ENCODE measurements at regions not wholly inside any gene's neighbourhood (a gene's known extent, or its start where the extent isn't known, plus 50 kb on each side); places are given as distances from the start of the nearest gene placed in this dataset.

DNA sequence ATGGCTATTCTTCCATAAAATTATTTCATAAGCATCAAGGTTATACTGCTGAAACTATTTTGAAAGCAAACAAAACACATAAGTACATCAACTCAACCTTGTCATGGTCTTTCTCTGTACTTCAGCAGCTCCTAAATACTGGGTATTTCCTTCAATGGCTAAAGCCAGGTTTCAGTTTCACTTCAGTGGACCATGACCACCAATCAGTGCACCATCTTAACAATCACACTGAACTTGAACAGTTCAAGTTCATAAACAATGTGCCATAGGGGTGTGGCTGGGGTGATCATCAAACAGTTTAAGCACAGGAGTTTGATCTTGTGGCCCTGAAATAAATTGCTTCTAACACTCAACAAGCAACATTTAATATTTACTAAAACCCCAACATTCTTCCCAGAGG, 124.1 kb upstream of the FIGN start:
- no peaks in the 10 kb centered on the region for H3K27me3 ChIP-seq (ENCODE audit: insufficient read depth, low read depth, severe bottlenecking)
- no peaks in the 10 kb centered on the region for H3K9me3 ChIP-seq (ENCODE audit: severe bottlenecking)
- no peak overlapping the region for H3K27ac ChIP-seq
- TF ChIP-seq, protein P1, sequence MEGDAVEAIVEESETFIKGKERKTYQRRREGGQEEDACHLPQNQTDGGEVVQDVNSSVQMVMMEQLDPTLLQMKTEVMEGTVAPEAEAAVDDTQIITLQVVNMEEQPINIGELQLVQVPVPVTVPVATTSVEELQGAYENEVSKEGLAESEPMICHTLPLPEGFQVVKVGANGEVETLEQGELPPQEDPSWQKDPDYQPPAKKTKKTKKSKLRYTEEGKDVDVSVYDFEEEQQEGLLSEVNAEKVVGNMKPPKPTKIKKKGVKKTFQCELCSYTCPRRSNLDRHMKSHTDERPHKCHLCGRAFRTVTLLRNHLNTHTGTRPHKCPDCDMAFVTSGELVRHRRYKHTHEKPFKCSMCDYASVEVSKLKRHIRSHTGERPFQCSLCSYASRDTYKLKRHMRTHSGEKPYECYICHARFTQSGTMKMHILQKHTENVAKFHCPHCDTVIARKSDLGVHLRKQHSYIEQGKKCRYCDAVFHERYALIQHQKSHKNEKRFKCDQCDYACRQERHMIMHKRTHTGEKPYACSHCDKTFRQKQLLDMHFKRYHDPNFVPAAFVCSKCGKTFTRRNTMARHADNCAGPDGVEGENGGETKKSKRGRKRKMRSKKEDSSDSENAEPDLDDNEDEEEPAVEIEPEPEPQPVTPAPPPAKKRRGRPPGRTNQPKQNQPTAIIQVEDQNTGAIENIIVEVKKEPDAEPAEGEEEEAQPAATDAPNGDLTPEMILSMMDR (IDR thresholded peaks at IDR 0.05; ENCODE audit: low read depth, low read length) = no peak
- H3K36me3 ChIP-seq = no peaks in the 10 kb centered on the region
- H3K4me3 ChIP-seq (ENCODE audit: low read depth, low read length) = no peak overlapping the region
- DNase-seq = no peak

DNA sequence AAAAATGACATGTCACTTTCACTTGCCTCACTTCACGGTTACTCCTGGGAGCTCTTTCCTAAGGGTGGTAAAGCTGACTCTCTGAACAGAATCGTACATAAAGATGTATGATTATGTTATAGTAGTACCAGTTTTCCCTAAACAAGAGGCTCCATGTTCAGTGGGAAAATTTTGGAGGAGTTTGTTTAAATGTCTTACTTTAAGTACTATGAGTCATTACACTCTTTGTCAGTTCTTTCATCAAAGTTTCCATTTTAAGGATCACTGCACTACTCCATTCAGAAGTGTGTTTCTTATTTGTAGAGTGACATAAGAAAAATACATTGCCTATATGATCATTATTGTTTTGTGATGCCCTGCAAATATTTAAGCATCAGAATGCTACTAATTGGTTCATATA, 121.1 kb upstream of the FIGN start:
- TF ChIP-seq, protein P1 (IDR thresholded peaks at IDR 0.05; ENCODE audit: low read depth, low read length) = no peak
- DNase-seq = no peak
- no peaks in the 10 kb centered on the region for H3K9me3 ChIP-seq (ENCODE audit: severe bottlenecking)

DNA sequence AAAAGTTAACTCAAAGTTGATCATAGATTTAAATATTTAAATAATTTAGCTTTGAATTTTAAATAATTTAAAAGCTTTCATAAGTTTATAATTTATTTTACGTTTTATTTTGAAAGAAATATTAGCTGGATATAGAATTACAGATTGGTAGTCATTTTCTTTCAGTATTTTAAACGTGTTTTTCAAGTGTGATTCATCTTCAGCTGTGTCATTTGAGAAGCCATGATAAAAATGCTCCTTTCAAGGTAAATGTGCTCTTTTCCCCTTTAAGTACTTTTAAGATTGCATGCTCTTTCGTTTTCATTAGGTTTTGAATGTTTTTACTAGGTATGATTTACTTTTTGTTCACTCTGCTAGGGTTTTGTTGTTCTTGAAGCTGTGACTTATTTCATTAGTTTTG, 116.8 kb upstream of the FIGN start:
- TF ChIP-seq, protein P1 (IDR thresholded peaks at IDR 0.05; ENCODE audit: low read depth, low read length) = no peak
- no peak overlapping the region for H3K27ac ChIP-seq
- no peak overlapping the region for H3K4me3 ChIP-seq (ENCODE audit: low read depth, low read length)
- DNase-seq = no peak
- no peaks in the 10 kb centered on the region for H3K36me3 ChIP-seq
- H3K27me3 ChIP-seq (ENCODE audit: insufficient read depth, low read depth, severe bottlenecking) = no peaks in the 10 kb centered on the region
- H3K9me3 ChIP-seq (ENCODE audit: severe bottlenecking) = no peaks in the 10 kb centered on the region

More for the DNA sequence above, 121.1 kb upstream of the FIGN start:
- no peak overlapping the region for H3K4me3 ChIP-seq (ENCODE audit: low read depth, low read length)
- no peak overlapping the region for H3K27ac ChIP-seq
- H3K27me3 ChIP-seq (ENCODE audit: insufficient read depth, low read depth, severe bottlenecking) = no peaks in the 10 kb centered on the region
- H3K36me3 ChIP-seq = no peaks in the 10 kb centered on the region

DNA sequence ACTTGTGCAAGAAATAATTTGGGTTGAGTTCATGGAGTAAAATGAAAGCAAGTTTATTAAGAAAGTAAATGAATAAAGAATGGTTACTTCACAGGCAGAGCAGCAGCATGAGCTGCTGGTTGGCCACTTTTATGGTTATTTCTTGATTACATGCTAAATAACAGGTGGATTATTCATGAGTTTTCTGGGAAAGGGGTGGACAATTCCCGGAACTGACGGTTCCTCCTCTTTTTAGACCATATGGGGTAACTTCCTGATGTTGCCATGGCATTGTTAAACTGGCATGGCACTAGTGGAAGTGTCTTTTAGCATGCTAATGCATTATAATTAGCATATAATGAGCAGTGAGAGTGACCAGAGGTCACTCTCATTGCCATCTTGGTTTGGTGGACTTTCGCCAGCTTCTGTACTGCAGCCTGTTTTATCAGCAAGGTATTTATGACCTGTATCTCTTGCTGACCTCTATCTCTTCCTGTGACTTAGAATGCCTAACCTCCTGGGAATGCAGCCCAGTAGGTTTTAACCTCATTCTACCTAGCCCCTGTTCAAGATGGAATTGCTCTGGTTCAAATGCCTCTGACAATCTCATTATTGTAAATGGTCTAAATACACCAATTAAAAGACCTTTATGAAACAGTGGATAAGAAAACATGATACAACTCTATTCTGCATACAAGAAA, 114.1 kb upstream of the FIGN start:
- no peak overlapping the region for H3K27ac ChIP-seq
- no peak overlapping the region for H3K4me3 ChIP-seq (ENCODE audit: low read depth, low read length)
- TF ChIP-seq, protein P1 (IDR thresholded peaks at IDR 0.05; ENCODE audit: low read depth, low read length) = no peak
- no peak for DNase-seq
- H3K27me3 ChIP-seq (ENCODE audit: insufficient read depth, low read depth, severe bottlenecking) = no peaks in the 10 kb centered on the region
- H3K9me3 ChIP-seq (ENCODE audit: severe bottlenecking) = no peaks in the 10 kb centered on the region
- no peaks in the 10 kb centered on the region for H3K36me3 ChIP-seq

DNA sequence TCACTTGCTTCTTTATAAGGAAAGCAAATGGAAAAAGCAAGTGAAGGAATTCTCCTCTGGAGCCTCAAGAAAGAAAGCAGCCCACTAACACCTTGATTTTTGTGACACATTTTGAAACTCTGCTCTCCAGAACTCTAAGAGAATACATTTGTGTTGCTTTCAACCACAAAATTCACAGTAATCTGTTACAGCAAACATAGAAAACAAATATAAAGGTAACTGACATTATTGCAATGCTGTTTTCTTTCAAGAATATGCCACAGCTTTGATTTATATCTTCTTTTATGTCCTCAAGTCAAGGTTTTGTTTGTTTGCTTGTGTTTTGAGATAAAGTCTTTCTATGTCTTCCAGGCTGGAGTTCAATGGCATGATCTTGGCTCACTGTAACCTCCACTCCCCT, 103.1 kb upstream of the FIGN start:
- no peaks in the 10 kb centered on the region for H3K36me3 ChIP-seq
- TF ChIP-seq, protein P1 (IDR thresholded peaks at IDR 0.05; ENCODE audit: low read depth, low read length) = no peak
- no peak overlapping the region for H3K4me3 ChIP-seq (ENCODE audit: low read depth, low read length)
- no peak overlapping the region for H3K27ac ChIP-seq
- no peaks in the 10 kb centered on the region for H3K9me3 ChIP-seq (ENCODE audit: severe bottlenecking)
- H3K27me3 ChIP-seq (ENCODE audit: insufficient read depth, low read depth, severe bottlenecking) = no peaks in the 10 kb centered on the region
- DNase-seq = no peak

DNA sequence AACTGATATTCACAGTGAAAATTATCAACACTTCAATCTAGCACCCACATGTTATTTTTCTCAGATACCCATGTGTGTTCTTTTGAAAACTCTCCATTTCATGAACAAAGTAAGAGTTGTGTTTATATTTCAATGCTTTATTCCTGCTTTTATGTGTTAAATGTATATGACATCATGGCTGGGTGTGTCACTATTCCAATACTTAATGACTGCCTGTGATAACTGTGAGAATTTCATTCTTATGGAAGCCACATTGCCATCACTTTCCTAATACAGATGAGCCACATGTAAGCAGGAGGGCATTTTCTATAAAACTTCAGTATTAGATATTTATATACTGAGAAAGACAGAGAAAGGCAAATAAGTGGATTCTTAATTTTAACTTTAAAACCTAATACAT, 100.4 kb upstream of the FIGN start:
- Histone ChIP-seq H3K27ac (no peak overlapping the region), H3K9me3 (ENCODE audit: severe bottlenecking) (no peaks in the 10 kb centered on the region)
- TF ChIP-seq, protein P1 (IDR thresholded peaks at IDR 0.05; ENCODE audit: low read depth, low read length) = no peak

More for the DNA sequence above, 100.4 kb upstream of the FIGN start:
- H3K36me3 ChIP-seq = no peaks in the 10 kb centered on the region
- DNase-seq = no peak
- no peaks in the 10 kb centered on the region for H3K27me3 ChIP-seq (ENCODE audit: insufficient read depth, low read depth, severe bottlenecking)
- no peak overlapping the region for H3K4me3 ChIP-seq (ENCODE audit: low read depth, low read length)

Measured in WERI-Rb-1 (cell line).